ENCODE measurements at regions not wholly inside any gene's neighbourhood (a gene's known extent, or its start where the extent isn't known, plus 50 kb on each side); places are given as distances from the start of the nearest gene placed in this dataset.

- intact Hi-C loops (cut with micrococcal nuclease): no loop called here
- ChIA-PET POLR2A (no interaction called here), CTCF (interaction anchor here (0.6 to 1.3 kb wide), 9 partner anchors 12 to 981 kb away, joined by 3 to 8 read pairs (median 3); no protein-coding TSS in a partner anchor)
- TF ChIP-seq CTCF (IDR thresholded peaks at IDR 0.05; ENCODE audit: unreplicated experiment): no peak
- no TSS peak for BruUV-seq (replicated peaks)
- Mint-ChIP-seq H3K4me3 (ENCODE audit: unreplicated experiment) (no peak overlapping the region), H3K36me3 (ENCODE audit: insufficient read depth, unreplicated experiment) (no peaks in the 10 kb centered on the region), H3K27ac (ENCODE audit: low read depth, unreplicated experiment) (no peak overlapping the region), H3K27me3 (ENCODE audit: insufficient read depth, unreplicated experiment) (no peaks in the 10 kb centered on the region), H3K9me3 (ENCODE audit: unreplicated experiment) (no peaks in the 10 kb centered on the region), H3K4me1 (ENCODE audit: insufficient read depth, unreplicated experiment) (peaks cover 12% of the 10 kb centered on the region)
- DNase-seq (ENCODE audit: unreplicated experiment): peak; percentile 43
These were observed 571.7 kb downstream of the METTL15 start for GRCh38 chr11:28679795-28680468.

- CTCF ChIA-PET: interaction anchor here (0.6 kb wide), 1 partner anchor 340 kb away, joined by 4 read pairs; no protein-coding TSS in a partner anchor
- H3K36me3 Mint-ChIP-seq (ENCODE audit: insufficient read depth, unreplicated experiment): no peaks in the 10 kb centered on the region
- POLR2A ChIA-PET: no interaction called here
- no peak for TF ChIP-seq CTCF (IDR thresholded peaks at IDR 0.05; ENCODE audit: unreplicated experiment)
- H3K9me3 Mint-ChIP-seq (ENCODE audit: unreplicated experiment): no peaks in the 10 kb centered on the region
- BruUV-seq (replicated peaks): no TSS peak
- intact Hi-C loops (cut with micrococcal nuclease): no loop called here
- H3K27me3 Mint-ChIP-seq (ENCODE audit: insufficient read depth, unreplicated experiment): no peaks in the 10 kb centered on the region
- DNase-seq (ENCODE audit: unreplicated experiment): no peak
- no peak overlapping the region for H3K4me3 Mint-ChIP-seq (ENCODE audit: unreplicated experiment)
- no peak overlapping the region for H3K27ac Mint-ChIP-seq (ENCODE audit: low read depth, unreplicated experiment)
- peaks cover 32% of the 10 kb centered on the region for H3K4me1 Mint-ChIP-seq (ENCODE audit: insufficient read depth, unreplicated experiment)
These were observed 569.5 kb downstream of the METTL15 start for GRCh38 chr11:28677721-28678120.

- H3K36me3 Mint-ChIP-seq (ENCODE audit: insufficient read depth, unreplicated experiment): no peaks in the 10 kb centered on the region
- H3K27ac Mint-ChIP-seq (ENCODE audit: low read depth, unreplicated experiment): no peak overlapping the region
- ChIA-PET CTCF (interaction anchor here (1.5 kb wide), 2 partner anchors 11 to 653 kb away, joined by 6 to 7 read pairs; no protein-coding TSS in a partner anchor), POLR2A (no interaction called here)
- H3K27me3 Mint-ChIP-seq (ENCODE audit: insufficient read depth, unreplicated experiment): no peaks in the 10 kb centered on the region
- H3K4me3 Mint-ChIP-seq (ENCODE audit: unreplicated experiment): no peak overlapping the region
- DNase-seq (ENCODE audit: unreplicated experiment): no peak
- BruUV-seq (replicated peaks): no TSS peak
- intact Hi-C loops (cut with micrococcal nuclease): no loop called here
- TF ChIP-seq CTCF (IDR thresholded peaks at IDR 0.05; ENCODE audit: unreplicated experiment): no peak
- H3K4me1 Mint-ChIP-seq (ENCODE audit: insufficient read depth, unreplicated experiment): peaks cover 25% of the 10 kb centered on the region
- H3K9me3 Mint-ChIP-seq (ENCODE audit: unreplicated experiment): no peaks in the 10 kb centered on the region
These were observed 567.0 kb downstream of the METTL15 start for GRCh38 chr11:28675183-28675582.

GRCh38 chr11:28674433-28675103 lies 566.4 kb downstream of the METTL15 start:
- H3K4me3 Mint-ChIP-seq (ENCODE audit: unreplicated experiment): no peak overlapping the region
- peak; percentile 61 for DNase-seq (ENCODE audit: unreplicated experiment)
- intact Hi-C loops (cut with micrococcal nuclease): no loop called here
- no peaks in the 10 kb centered on the region for H3K9me3 Mint-ChIP-seq (ENCODE audit: unreplicated experiment)
- H3K4me1 Mint-ChIP-seq (ENCODE audit: insufficient read depth, unreplicated experiment): peaks cover 19% of the 10 kb centered on the region
- no peaks in the 10 kb centered on the region for H3K27me3 Mint-ChIP-seq (ENCODE audit: insufficient read depth, unreplicated experiment)
- H3K36me3 Mint-ChIP-seq (ENCODE audit: insufficient read depth, unreplicated experiment): no peaks in the 10 kb centered on the region
- BruUV-seq (replicated peaks): no TSS peak
- ChIA-PET POLR2A (no interaction called here), CTCF (interaction anchor here (0.6 to 1.5 kb wide), 6 partner anchors 10 to 654 kb away, joined by 3 to 7 read pairs (median 4); no protein-coding TSS in a partner anchor)
- peak overlapping the region; percentile 80 for H3K27ac Mint-ChIP-seq (ENCODE audit: low read depth, unreplicated experiment)
- TF ChIP-seq CTCF (IDR thresholded peaks at IDR 0.05; ENCODE audit: unreplicated experiment): no peak
